K562 (cell line): ENCODE measurements at regions not wholly inside any gene's neighbourhood (a gene's known extent, or its start where the extent isn't known, plus 50 kb on each side); places are given as distances from the start of the nearest gene placed in this dataset.

Source experiments
- ATAC-seq: fragments of 200-7000 bp; cut with Tn5 transposase; 3 replicates; pipeline ENCODE4 v1.9.1; 2020; ENCODE audit warnings: moderate library complexity
- BruUV-seq: library from RNA; stranded (reverse); fragments of 400-500 nt; replicated peaks from 2 replicates; lab custom pipeline; 2021; lab: Mats Ljungman, UMichigan
- CTCF ChIA-PET: fragments of 300-600 bp; formaldehyde crosslinking; extraction: SDS; loops from one replicate; lab custom pipeline; 2021; ENCODE audit warnings: low intra/inter-chr PET ratio; lab: Yijun Ruan, JAX
- POLR2A ChIA-PET: fragments of 300-600, 350-650 bp; sonication (Branson Sonifier 250); formaldehyde crosslinking; extraction: SDS; loops from one replicate; lab custom pipeline; 2021; ENCODE audit warnings: antibody characterized with exemption, inconsistent platforms; lab: Yijun Ruan, JAX
- DNase-seq, 4 experiments: peaks; one replicate each; pipeline versions ENCODE4 v3.0.0 to v3.0.0-alpha.2; 2011 to 2018; ENCODE audit warnings: low spot score in 3 of 4, mixed read lengths in 3 of 4; ENCODE audit errors: extremely low read depth in 1 of 4
- FAIRE-seq: peaks from 2 replicates; lab custom pipeline; 2011; peaks lifted over from hg19 to GRCh38; lab: Jason Lieb, UNC
- H2AFZ ChIP-seq: 2 replicates; pipeline ENCODE4 v1.6.0; 2011; ENCODE audit warnings: low read depth, low read length, control low read depth, inconsistent platforms
- H3K27ac ChIP-seq: fragments of 200-600 bp; 3 replicates; pipeline ENCODE4 v1.8.0; 2011; ENCODE audit warnings: low read depth, mild to moderate bottlenecking, control low read depth, inconsistent platforms, low read length, moderate library complexity, mixed read lengths; ENCODE audit errors: extremely low read depth
- H3K27me3 ChIP-seq, 2 experiments: fragments of 300-600 bp in 1 of 2; 2 replicates in 1 of 2; 3 replicates in 1 of 2; pipeline versions ENCODE4 v1.6.0 to v1.8.0; 2011; ENCODE audit warnings: inconsistent platforms in 2 of 2, low read length in 2 of 2, mild to moderate bottlenecking in 1 of 2, mixed read lengths in 1 of 2, moderate library complexity in 1 of 2; ENCODE audit not compliant: control insufficient read depth in 2 of 2, insufficient read depth in 2 of 2
- H3K36me3 ChIP-seq: fragments of 300-600 bp; 3 replicates; pipeline ENCODE4 v1.8.0; 2011; ENCODE audit warnings: mild to moderate bottlenecking, low read length, inconsistent platforms; ENCODE audit not compliant: control insufficient read depth, insufficient read depth
- H3K4me1 ChIP-seq, 2 experiments: fragments of 200-600 bp in 1 of 2; replicated peaks in 1 of 2; 2 replicates in 1 of 2; 3 replicates in 1 of 2; pipeline versions ENCODE4 v1.5.1 to v1.8.0; 2011; ENCODE audit warnings: inconsistent platforms in 2 of 2, low read length in 2 of 2, mild to moderate bottlenecking in 1 of 2, mixed read lengths in 1 of 2, moderate library complexity in 1 of 2; ENCODE audit not compliant: control insufficient read depth in 2 of 2, insufficient read depth in 2 of 2
- H3K4me2 ChIP-seq: 2 replicates; pipeline ENCODE4 v1.6.1; 2011; ENCODE audit warnings: low read length, control low read depth, inconsistent platforms, mixed read lengths; ENCODE audit not compliant: insufficient read depth
- H3K4me3 ChIP-seq: fragments of 200-600 bp; sonication (generic), shearing (Covaris generic); 2 replicates; pipeline ENCODE4 v1.5.1; 2016; ENCODE audit warnings: control low read depth, inconsistent platforms
- H3K79me2 ChIP-seq: fragments of 200-600 bp; 3 replicates; pipeline ENCODE4 v1.8.0; 2011; ENCODE audit warnings: low read length, inconsistent platforms; ENCODE audit not compliant: control insufficient read depth, insufficient read depth
- H3K9ac ChIP-seq, 2 experiments: 2 replicates each; pipeline versions ENCODE4 v1.6.0 to v1.6.1; 2011; ENCODE audit warnings: low read depth in 2 of 2, low read length in 2 of 2, control low read depth in 1 of 2, inconsistent platforms in 1 of 2, mild to moderate bottlenecking in 1 of 2, mixed read lengths in 1 of 2; ENCODE audit not compliant: insufficient read depth in 1 of 2
- H3K9me1 ChIP-seq: one replicate; pipeline ENCODE4 v1.6.0; 2011; ENCODE audit warnings: inconsistent platforms, mild to moderate bottlenecking, low read length, moderate library complexity; ENCODE audit not compliant: control insufficient read depth, insufficient read depth
- H3K9me3 ChIP-seq: replicated peaks from 2 replicates; pipeline ENCODE4 v1.5.1; 2011; ENCODE audit warnings: low read depth, low read length, inconsistent platforms; ENCODE audit not compliant: control insufficient read depth, insufficient read depth
- H4K20me1 ChIP-seq: replicated peaks from 2 replicates; pipeline ENCODE4 v1.6.1; 2011; ENCODE audit warnings: low read length, inconsistent platforms, mixed read lengths; ENCODE audit not compliant: control insufficient read depth, insufficient read depth
- BCOR ChIP-seq: fragments of 450-650 bp; IDR thresholded peaks from 2 replicates; pipeline ENCODE4 v1.6.1; 2016
- DMBX1 ChIP-seq: fragments of 250-450 bp; sonication (Bioruptor Pico); IDR thresholded peaks from 2 replicates; pipeline ENCODE4 v1.8.0; 2022; ENCODE audit warnings: inconsistent platforms, mild to moderate bottlenecking, moderate library complexity, borderline replicate concordance
- ELF4 ChIP-seq: fragments of 450-650 bp; formaldehyde crosslinking; IDR thresholded peaks from 2 replicates; pipeline ENCODE4 v1.4.0; 2022; ENCODE audit warnings: missing genetic modification characterization
- MED1 ChIP-seq: sonication (generic); formaldehyde crosslinking; IDR thresholded peaks from 2 replicates; pipeline ENCODE4 v1.8.1; 2023; ENCODE audit warnings: missing genetic modification reagents, borderline replicate concordance
- RFX5 ChIP-seq: IDR thresholded peaks from 2 replicates; pipeline ENCODE4 v1.6.1; 2011; ENCODE audit warnings: low read depth, mild to moderate bottlenecking, improper control_type of control experiment, low read length
- SMAD4 ChIP-seq: fragments of 250-450 bp; sonication (Bioruptor Pico); conservative IDR thresholded peaks from 2 replicates; pipeline ENCODE4 v1.8.0; 2021; ENCODE audit warnings: inconsistent platforms, mild to moderate bottlenecking, moderate library complexity
- SNAPC5 ChIP-seq: fragments of 250-450 bp; sonication (Bioruptor Pico); IDR thresholded peaks from 2 replicates; pipeline ENCODE4 v1.8.0; 2021; ENCODE audit warnings: moderate library complexity, mild to moderate bottlenecking, inconsistent platforms
- SRSF9 ChIP-seq: fragments of 200-400 bp; formaldehyde crosslinking; IDR thresholded peaks from 2 replicates; pipeline ENCODE4 v1.6.1; 2017; ENCODE audit warnings: low read depth, low read length, borderline replicate concordance
- ZNF518B ChIP-seq: fragments of 250-450 bp; sonication (Bioruptor Pico); IDR thresholded peaks from 2 replicates; pipeline ENCODE4 v1.5.0; 2021; ENCODE audit warnings: mild to moderate bottlenecking, moderate library complexity
- ZNF655 ChIP-seq: fragments of 250-450 bp; sonication (Bioruptor Pico); IDR thresholded peaks from 2 replicates; pipeline ENCODE4 v1.5.0; 2021
- ZZZ3 ChIP-seq: fragments of 450-650 bp; IDR thresholded peaks from 2 replicates; pipeline ENCODE4 v1.6.1; 2016; ENCODE audit warnings: antibody characterized with exemption, mild to moderate bottlenecking, moderate library complexity
- WGBS: fragments of 100-300 bp; shearing (Covaris generic); methylation state at CpG from one replicate; pipeline ENCODE4 v1.1.6; 2016; ENCODE audit warnings: low coverage, mixed read lengths; ENCODE audit not compliant: insufficient coverage; ENCODE audit errors: missing lambda C conversion rate; 5-methylcytosine and 5-hydroxymethylcytosine counted together
- in situ Hi-C: fragments of 300-500 bp; cut with MboI; formaldehyde crosslinking; loops from 4 replicates; pipeline ENCODE4 v1.15.0; 2018; ENCODE audit warnings: inconsistent platforms, mixed read lengths
- intact Hi-C: fragments of 100-400 bp; cut with micrococcal nuclease; formaldehyde crosslinking; loops from 2 replicates; pipeline ENCODE4 v1.14.2; 2022

GRCh38 chr3:168939651-168940238 is 723.8 kb downstream of the MECOM start:
- no peak for FAIRE-seq

More at GRCh38 chr3:168939651-168940238, 723.8 kb downstream of the MECOM start:
- DNase-seq, result no peak
- H3K9ac ChIP-seq, result no peak overlapping the region
- H3K79me2 ChIP-seq, result no peaks in the 10 kb centered on the region
- no peaks in the 10 kb centered on the region for H3K27me3 ChIP-seq
- no TSS peak for BruUV-seq
- no peak for TF ChIP-seq SNAPC5
- TF ChIP-seq MED1, result no peak
- no peak for TF ChIP-seq SRSF9
- TF ChIP-seq ZNF518B (CRISPR knock-in tag), result no peak
- no peak for TF ChIP-seq ZZZ3
- no peak for TF ChIP-seq RFX5
- TF ChIP-seq ELF4 (CRISPR knock-in tag), result no peak
- no peak for TF ChIP-seq ZNF655
- TF ChIP-seq DMBX1, result no peak
- no peak for TF ChIP-seq SMAD4 (CRISPR knock-in tag)
- TF ChIP-seq BCOR, result no peak
- ChIA-PET POLR2A (interaction anchor here (0.7 kb wide), 1 partner anchor 22 kb away, joined by 3 read pairs; no protein-coding TSS in a partner anchor), CTCF (no interaction called here)
- H3K27ac ChIP-seq, result no peak overlapping the region
- no peak for ATAC-seq
- no peak overlapping the region for H3K4me2 ChIP-seq
- no peaks in the 10 kb centered on the region for H3K4me1 ChIP-seq
- no peak overlapping the region for H3K4me3 ChIP-seq
- H3K36me3 ChIP-seq, result no peaks in the 10 kb centered on the region
- in situ Hi-C loops, result no loop called here
- H3K9me1 ChIP-seq, result no peaks in the 10 kb centered on the region
- 0% methylated on average over 1 of the region's 1 CpG for WGBS
- intact Hi-C loops, result no loop called here
- no peaks in the 10 kb centered on the region for H4K20me1 ChIP-seq
- no peak overlapping the region for H2AFZ ChIP-seq
- H3K9me3 ChIP-seq, result no peaks in the 10 kb centered on the region; the same call in 1 of the 2 replicates
